Caco-2 (cell line): ENCODE measurements at regions not wholly inside any gene's neighbourhood (a gene's known extent, or its start where the extent isn't known, plus 50 kb on each side); places are given as distances from the start of the nearest gene placed in this dataset.
"Not testable (repeated sequence)": the region's sequence is repeated elsewhere in the genome, so short reads cannot be mapped to it uniquely, and the experiment has no call there.

Source experiments
- BruUV-seq: library from RNA; stranded (reverse); fragments of 400-500 nt; replicated peaks from 2 replicates; lab custom pipeline; 2021; lab: Mats Ljungman, UMichigan
- CTCF ChIA-PET: fragments of 300-600 bp; sonication (Branson Sonifier 250); formaldehyde crosslinking; loops from one replicate; lab custom pipeline; 2022; ENCODE audit warnings: antibody characterized with exemption; lab: Charles Lee
- POLR2A ChIA-PET: fragments of 300-600 bp; sonication (Branson Sonifier 250); formaldehyde crosslinking; loops from one replicate; lab custom pipeline; 2022; ENCODE audit warnings: antibody characterized with exemption; lab: Charles Lee
- DNase-seq, 2 experiments: peaks; one replicate each; pipeline versions ENCODE4 v3.0.0 to v3.0.0-alpha.2; 2020 to 2022
- H3K27me3 ChIP-seq: replicated peaks from 2 replicates; pipeline ENCODE4 v1.6.0; 2011; ENCODE audit warnings: low read length; ENCODE audit not compliant: control insufficient read depth, insufficient read depth
- H3K36me3 ChIP-seq: 2 replicates; pipeline ENCODE4 v1.5.1; 2011; ENCODE audit warnings: low read length; ENCODE audit not compliant: control insufficient read depth, insufficient read depth
- H3K4me1 ChIP-seq: fragments of 250-450 bp; sonication (Bioruptor Pico); 2 replicates; pipeline ENCODE4 v1.5.1; 2020; ENCODE audit warnings: mild to moderate bottlenecking
- H3K4me3 ChIP-seq: 2 replicates; pipeline ENCODE4 v1.5.1; 2011; ENCODE audit warnings: low read depth, mild to moderate bottlenecking, control low read depth, low read length
- H3K9me3 ChIP-seq: fragments of 250-450 bp; sonication (Bioruptor Pico); 2 replicates; pipeline ENCODE4 v1.5.1; 2020; ENCODE audit warnings: mild to moderate bottlenecking, moderate library complexity
- H3K27ac Mint-ChIP-seq: one replicate; pipeline ENCODE4 v1.8.0; 2022; ENCODE audit warnings: mixed read lengths; ENCODE audit not compliant: unreplicated experiment
- H3K27me3 Mint-ChIP-seq: one replicate; pipeline ENCODE4 v1.8.0; 2022; ENCODE audit warnings: mixed read lengths; ENCODE audit not compliant: insufficient read depth, unreplicated experiment
- H3K36me3 Mint-ChIP-seq: one replicate; pipeline ENCODE4 v1.8.0; 2022; ENCODE audit warnings: mild to moderate bottlenecking, mixed read lengths; ENCODE audit not compliant: insufficient read depth, unreplicated experiment
- H3K4me1 Mint-ChIP-seq: one replicate; pipeline ENCODE4 v1.8.0; 2022; ENCODE audit warnings: low read depth, mixed read lengths; ENCODE audit not compliant: unreplicated experiment
- H3K4me3 Mint-ChIP-seq: one replicate; pipeline ENCODE4 v1.8.0; 2022; ENCODE audit warnings: mild to moderate bottlenecking, moderate library complexity, mixed read lengths; ENCODE audit not compliant: unreplicated experiment
- H3K9me3 Mint-ChIP-seq: one replicate; pipeline ENCODE4 v1.8.0; 2022; ENCODE audit warnings: mixed read lengths; ENCODE audit not compliant: unreplicated experiment
- intact Hi-C: fragments of 100-400 bp; cut with micrococcal nuclease; formaldehyde crosslinking; loops from one replicate; pipeline ENCODE4 v1.10.0; 2022; ENCODE audit not compliant: unreplicated experiment
- TF ChIP-seq, protein P1 (sequence below), 2 experiments: fragments of 200-600 bp in 1 of 2; IDR thresholded peaks; 1 replicate in 1 of 2; 2 replicates in 1 of 2; pipeline versions ENCODE4 v1.5.1 to v1.8.0; 2011 to 2022; ENCODE audit warnings: antibody characterized with exemption in 1 of 2, control low read depth in 1 of 2, inconsistent platforms in 1 of 2, low read depth in 1 of 2, low read length in 1 of 2, mild to moderate bottlenecking in 1 of 2, moderate library complexity in 1 of 2; ENCODE audit not compliant: insufficient read depth in 1 of 2, severe bottlenecking in 1 of 2, unreplicated experiment in 1 of 2

DNA sequence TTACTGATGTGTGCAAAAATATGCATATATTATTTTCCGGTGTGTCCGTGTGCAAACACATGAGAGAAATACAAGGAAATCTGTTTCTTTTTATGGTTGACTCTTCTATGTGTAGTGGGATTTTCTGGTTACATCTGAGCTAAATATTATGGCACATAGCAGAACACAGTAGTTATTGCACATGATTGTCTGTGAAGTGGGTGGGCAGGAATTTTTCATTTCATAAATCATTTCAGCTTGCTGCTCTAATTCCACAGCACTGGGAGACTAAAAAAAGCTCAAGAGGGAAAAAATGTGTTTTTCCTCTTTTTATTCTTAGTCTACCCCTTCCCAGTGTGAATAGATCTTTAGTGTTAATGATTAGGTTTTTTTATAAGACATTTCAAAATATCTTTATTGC, 197.9 kb downstream of the MBL2 start:
- no peaks in the 10 kb centered on the region for H3K27me3 Mint-ChIP-seq

DNA sequence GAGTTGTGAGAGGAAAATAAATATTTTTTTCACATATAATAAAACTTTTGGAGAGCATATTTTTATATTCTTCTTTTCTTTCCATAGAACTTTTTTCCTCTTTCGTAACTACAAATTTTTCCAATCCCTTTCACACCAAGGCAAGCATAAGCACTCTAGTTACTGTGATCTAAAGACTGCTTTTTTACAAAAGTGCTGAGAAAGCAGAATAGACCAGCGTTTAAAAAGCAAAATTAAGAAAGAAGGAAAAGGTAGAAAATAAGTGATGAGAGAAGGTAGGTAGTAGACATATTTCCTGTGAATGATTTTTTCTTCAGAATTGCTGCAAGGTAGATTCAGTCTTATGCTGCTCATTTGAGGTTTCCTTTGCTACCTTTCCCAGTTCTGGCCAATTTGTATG, 195.5 kb downstream of the MBL2 start:
- no peak overlapping the region for H3K4me3 Mint-ChIP-seq
- no peak overlapping the region for H3K27ac Mint-ChIP-seq
- no peaks in the 10 kb centered on the region for H3K4me1 ChIP-seq
- peaks cover 15% of the 10 kb centered on the region for H3K9me3 Mint-ChIP-seq
- TF ChIP-seq, protein P1, sequence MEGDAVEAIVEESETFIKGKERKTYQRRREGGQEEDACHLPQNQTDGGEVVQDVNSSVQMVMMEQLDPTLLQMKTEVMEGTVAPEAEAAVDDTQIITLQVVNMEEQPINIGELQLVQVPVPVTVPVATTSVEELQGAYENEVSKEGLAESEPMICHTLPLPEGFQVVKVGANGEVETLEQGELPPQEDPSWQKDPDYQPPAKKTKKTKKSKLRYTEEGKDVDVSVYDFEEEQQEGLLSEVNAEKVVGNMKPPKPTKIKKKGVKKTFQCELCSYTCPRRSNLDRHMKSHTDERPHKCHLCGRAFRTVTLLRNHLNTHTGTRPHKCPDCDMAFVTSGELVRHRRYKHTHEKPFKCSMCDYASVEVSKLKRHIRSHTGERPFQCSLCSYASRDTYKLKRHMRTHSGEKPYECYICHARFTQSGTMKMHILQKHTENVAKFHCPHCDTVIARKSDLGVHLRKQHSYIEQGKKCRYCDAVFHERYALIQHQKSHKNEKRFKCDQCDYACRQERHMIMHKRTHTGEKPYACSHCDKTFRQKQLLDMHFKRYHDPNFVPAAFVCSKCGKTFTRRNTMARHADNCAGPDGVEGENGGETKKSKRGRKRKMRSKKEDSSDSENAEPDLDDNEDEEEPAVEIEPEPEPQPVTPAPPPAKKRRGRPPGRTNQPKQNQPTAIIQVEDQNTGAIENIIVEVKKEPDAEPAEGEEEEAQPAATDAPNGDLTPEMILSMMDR (IDR thresholded peaks at IDR 0.05; ENCODE audit: insufficient read depth in 1 of 2, low read depth in 1 of 2, low read length in 1 of 2, severe bottlenecking in 1 of 2, unreplicated experiment in 1 of 2), result no peak
- H3K4me1 Mint-ChIP-seq, result no peaks in the 10 kb centered on the region
- ChIA-PET CTCF (no interaction called here), POLR2A (interaction anchor here (0.6 kb wide), 1 partner anchor 201 kb away, joined by 3 read pairs; no protein-coding TSS in a partner anchor)
- peaks cover 6% of the 10 kb centered on the region; the same call in 1 of the 2 replicates for H3K9me3 ChIP-seq
- intact Hi-C loops, result no loop called here
- H3K27me3 Mint-ChIP-seq, result no peaks in the 10 kb centered on the region
- H3K4me3 ChIP-seq, result no peak overlapping the region
- H3K36me3 ChIP-seq, result no peaks in the 10 kb centered on the region
- DNase-seq, result no peak
- BruUV-seq, result no TSS peak
- no peaks in the 10 kb centered on the region for H3K36me3 Mint-ChIP-seq
- no peaks in the 10 kb centered on the region for H3K27me3 ChIP-seq

More for the DNA sequence above, 197.9 kb downstream of the MBL2 start:
- ChIA-PET POLR2A (no interaction called here), CTCF (no interaction called here)
- no peaks in the 10 kb centered on the region for H3K4me1 Mint-ChIP-seq
- BruUV-seq, result no TSS peak
- no peaks in the 10 kb centered on the region for H3K9me3 ChIP-seq
- no peak for DNase-seq
- H3K27ac Mint-ChIP-seq, result no peak overlapping the region
- H3K9me3 Mint-ChIP-seq, result no peaks in the 10 kb centered on the region
- intact Hi-C loops, result no loop called here
- H3K4me1 ChIP-seq, result no peaks in the 10 kb centered on the region
- H3K27me3 ChIP-seq, result no peaks in the 10 kb centered on the region; the same call in 1 of the 2 replicates
- H3K36me3 Mint-ChIP-seq, result no peaks in the 10 kb centered on the region
- H3K4me3 Mint-ChIP-seq, result no peak overlapping the region
- TF ChIP-seq, protein P1 (IDR thresholded peaks at IDR 0.05; ENCODE audit: insufficient read depth in 1 of 2, low read depth in 1 of 2, low read length in 1 of 2, severe bottlenecking in 1 of 2, unreplicated experiment in 1 of 2), result no peak
- H3K36me3 ChIP-seq, result no peaks in the 10 kb centered on the region
- no peak overlapping the region for H3K4me3 ChIP-seq

DNA sequence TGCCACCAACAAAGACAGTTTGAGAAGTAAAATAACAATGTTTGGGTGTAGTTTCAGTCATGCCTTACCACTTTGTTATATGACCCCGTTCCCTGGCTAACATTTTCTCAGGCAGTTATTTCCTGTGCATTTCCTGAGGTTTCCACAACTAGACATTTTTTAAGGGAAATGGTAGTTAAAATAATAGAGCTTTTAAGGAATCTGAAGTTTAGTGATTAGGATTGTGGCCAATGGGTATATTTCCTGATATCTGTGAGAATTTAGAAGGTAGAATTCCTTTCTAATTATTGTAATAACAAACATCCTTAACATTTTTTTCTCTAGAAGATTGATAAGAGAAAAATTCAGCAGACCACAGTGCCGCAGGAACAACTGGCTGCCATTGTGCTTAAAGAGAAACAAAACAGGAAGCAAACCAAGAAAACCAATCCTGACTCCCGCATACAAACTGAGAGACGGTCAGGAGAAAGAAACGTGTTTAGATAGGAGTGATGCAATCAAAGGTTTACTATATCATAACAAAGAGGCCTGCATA, 193.6 kb downstream of the MBL2 start:
- Histone ChIP-seq H3K9me3 (peaks cover 9% of the 10 kb centered on the region; the same call in 1 of the 2 replicates), H3K36me3 (no peaks in the 10 kb centered on the region), H3K4me3 (no peak overlapping the region), H3K27me3 (no peaks in the 10 kb centered on the region), H3K4me1 (no peaks in the 10 kb centered on the region)
- Mint-ChIP-seq H3K27ac (no peak overlapping the region), H3K36me3 (no peaks in the 10 kb centered on the region), H3K9me3 (peaks cover 26% of the 10 kb centered on the region), H3K4me3 (no peak overlapping the region), H3K27me3 (no peaks in the 10 kb centered on the region), H3K4me1 (no peaks in the 10 kb centered on the region)
- intact Hi-C loops, result no loop called here
- CTCF ChIA-PET, result no interaction called here
- POLR2A ChIA-PET, result no interaction called here
- BruUV-seq, result no TSS peak
- TF ChIP-seq, protein P1 (IDR thresholded peaks at IDR 0.05; ENCODE audit: insufficient read depth in 1 of 2, low read depth in 1 of 2, low read length in 1 of 2, severe bottlenecking in 1 of 2, unreplicated experiment in 1 of 2), result no peak
- DNase-seq, result no peak

DNA sequence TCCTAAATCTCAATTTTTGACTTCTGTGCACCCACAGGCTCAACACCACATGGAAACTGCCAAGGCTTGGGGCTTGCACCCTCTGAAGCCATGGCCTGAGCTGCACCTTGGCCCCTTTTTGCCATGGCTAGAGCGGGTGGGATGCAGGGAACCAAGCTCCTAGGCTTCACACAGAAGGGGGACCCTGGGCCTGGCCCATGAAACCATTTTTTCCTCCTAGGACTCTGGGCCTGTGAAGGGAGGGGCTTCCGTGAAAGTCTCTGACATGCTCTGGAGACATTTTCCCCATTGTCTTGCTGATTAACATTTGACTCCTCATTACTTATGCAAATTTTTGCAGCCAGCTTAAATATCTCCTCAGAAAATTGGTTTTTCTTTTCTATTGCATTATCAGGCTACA, 190.9 kb downstream of the MBL2 start:
- peaks cover 18% of the 10 kb centered on the region for H3K9me3 ChIP-seq
- POLR2A ChIA-PET, intact Hi-C loops, H3K4me1 ChIP-seq, H3K27ac Mint-ChIP-seq, H3K4me1 Mint-ChIP-seq, CTCF ChIA-PET, H3K27me3 ChIP-seq, H3K4me3 ChIP-seq, H3K36me3 Mint-ChIP-seq, DNase-seq, H3K4me3 Mint-ChIP-seq, BruUV-seq, H3K36me3 ChIP-seq, H3K27me3 Mint-ChIP-seq: not testable (repeated sequence)
- peaks cover 45% of the 10 kb centered on the region for H3K9me3 Mint-ChIP-seq
